DOHH2 (cell line): ENCODE measurements at regions not wholly inside any gene's neighbourhood (a gene's known extent, or its start where the extent isn't known, plus 50 kb on each side); places are given as distances from the start of the nearest gene placed in this dataset.

Source experiments
- EZH2phosphoT487 ChIP-seq: fragments of 200-600 bp; sonication (generic); IDR thresholded peaks from 2 replicates; pipeline ENCODE4 v1.6.1; 2017; ENCODE audit warnings: borderline replicate concordance, mild to moderate bottlenecking, antibody characterized with exemption, low read length, moderate library complexity, mixed read lengths
- TF ChIP-seq, protein P1 (sequence below): fragments of 200-600 bp; sonication (generic); IDR thresholded peaks from one replicate; pipeline ENCODE4 v1.5.1; 2014; ENCODE audit warnings: antibody characterized with exemption, mild to moderate bottlenecking, low read depth, low read length; ENCODE audit not compliant: poor library complexity, severe bottlenecking

DNA sequence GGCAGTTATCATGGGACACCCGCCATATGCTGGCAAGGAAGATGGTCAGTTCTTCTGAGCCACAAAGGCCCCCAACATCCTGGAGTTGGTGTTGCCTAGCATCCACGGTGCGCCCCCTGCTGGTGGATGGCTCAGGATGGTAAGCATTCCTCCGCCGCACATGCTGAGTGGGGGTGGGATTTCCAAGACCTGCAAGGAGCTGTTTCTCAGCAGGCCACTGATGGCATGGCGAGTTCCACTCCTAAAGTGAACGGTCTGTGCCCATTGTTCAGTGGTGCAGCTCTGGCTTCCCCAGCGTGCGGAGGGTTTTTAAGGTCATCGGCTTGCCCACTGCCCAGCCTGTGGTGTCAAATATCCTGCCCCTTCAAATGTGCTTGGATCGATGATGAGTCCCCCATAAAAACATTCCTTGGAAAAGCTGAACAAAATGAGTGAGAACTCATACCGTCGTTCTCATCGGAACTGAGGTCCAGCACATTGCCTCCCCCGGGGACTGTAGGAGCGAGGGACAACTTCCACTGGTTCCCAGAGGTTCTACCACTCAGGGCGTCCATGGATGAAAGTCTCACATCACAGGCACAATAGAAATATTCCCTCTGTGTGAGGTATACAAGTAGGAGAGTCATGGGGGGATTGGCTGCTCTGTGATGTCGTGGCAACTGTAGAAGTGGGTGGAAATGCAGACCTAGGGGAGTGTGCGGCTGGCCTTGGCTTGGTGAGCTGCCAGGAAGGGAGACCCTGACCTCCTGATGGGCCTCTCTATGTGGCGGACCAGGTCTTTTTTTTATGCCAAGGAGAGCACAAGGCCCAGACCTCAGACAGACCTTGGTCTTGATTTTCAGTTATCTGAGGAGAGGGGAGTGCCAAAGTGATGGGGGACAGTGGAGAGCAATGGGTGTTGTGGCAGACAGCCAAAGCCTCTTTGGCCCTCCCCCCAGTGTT lies 102.0 kb downstream of the SNRPN start:
- TF ChIP-seq, protein P1, sequence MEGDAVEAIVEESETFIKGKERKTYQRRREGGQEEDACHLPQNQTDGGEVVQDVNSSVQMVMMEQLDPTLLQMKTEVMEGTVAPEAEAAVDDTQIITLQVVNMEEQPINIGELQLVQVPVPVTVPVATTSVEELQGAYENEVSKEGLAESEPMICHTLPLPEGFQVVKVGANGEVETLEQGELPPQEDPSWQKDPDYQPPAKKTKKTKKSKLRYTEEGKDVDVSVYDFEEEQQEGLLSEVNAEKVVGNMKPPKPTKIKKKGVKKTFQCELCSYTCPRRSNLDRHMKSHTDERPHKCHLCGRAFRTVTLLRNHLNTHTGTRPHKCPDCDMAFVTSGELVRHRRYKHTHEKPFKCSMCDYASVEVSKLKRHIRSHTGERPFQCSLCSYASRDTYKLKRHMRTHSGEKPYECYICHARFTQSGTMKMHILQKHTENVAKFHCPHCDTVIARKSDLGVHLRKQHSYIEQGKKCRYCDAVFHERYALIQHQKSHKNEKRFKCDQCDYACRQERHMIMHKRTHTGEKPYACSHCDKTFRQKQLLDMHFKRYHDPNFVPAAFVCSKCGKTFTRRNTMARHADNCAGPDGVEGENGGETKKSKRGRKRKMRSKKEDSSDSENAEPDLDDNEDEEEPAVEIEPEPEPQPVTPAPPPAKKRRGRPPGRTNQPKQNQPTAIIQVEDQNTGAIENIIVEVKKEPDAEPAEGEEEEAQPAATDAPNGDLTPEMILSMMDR: peak; percentile 43
- TF ChIP-seq EZH2phosphoT487: no peak
